Stimulated activated CD8-positive, alpha-beta memory T cell treated with anti-CD3 and anti-CD28 coated beads, Interleukin-15, amount 100 ng/mL, for 24 hours (primary cell): ENCODE measurements at regions not wholly inside any gene's neighbourhood (a gene's known extent, or its start where the extent isn't known, plus 50 kb on each side); places are given as distances from the start of the nearest gene placed in this dataset.

Experiments
- DNase-seq: peaks from one replicate; pipeline ENCODE4 v3.0.0-alpha.2; 2020; ENCODE audit warnings: low read depth

DNA sequence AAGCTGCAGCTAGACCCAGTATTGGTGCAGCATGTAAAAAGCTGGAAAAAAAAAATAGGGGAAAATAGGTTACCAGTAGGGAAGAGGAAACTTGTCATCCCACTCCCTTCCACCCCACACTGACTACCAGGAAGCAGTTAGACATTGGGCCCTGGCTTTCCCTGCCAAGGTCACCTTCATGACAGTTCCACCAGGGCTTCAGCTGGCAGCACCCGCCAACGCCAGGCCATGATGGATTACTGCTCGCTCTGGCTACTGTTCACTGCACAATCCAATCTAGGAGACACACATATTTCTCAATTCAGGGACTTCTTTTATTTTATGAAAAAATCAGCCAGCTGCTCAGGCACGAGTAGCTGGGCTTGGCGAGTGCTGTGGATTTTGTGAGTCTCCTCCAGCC, 127.7 kb downstream of the DMRTA2 start:
- DNase-seq = no peak

DNA sequence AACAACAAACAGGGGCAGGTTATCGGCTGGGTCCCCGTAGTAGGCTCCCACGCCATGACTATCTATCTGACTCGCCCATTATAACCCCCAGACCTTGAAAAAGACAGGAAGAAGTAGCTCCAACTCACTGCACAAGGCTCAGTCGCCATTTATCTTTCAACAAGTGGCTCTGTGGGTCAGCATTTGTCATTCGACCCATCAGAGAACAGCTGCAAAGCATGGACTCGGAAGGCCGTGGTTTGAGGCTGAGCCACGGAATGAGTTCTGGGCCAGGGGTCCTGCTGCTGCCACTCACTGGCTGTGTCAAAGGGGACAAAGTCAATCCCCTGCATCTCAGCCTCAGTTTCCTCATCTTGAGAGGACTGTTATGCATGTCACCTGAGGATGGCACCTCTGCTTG, 131.0 kb downstream of the DMRTA2 start:
- DNase-seq = no peak

GRCh38 chr1:50289495-50289894, 133.7 kb downstream of the DMRTA2 start:
- DNase-seq = no peak

DNA sequence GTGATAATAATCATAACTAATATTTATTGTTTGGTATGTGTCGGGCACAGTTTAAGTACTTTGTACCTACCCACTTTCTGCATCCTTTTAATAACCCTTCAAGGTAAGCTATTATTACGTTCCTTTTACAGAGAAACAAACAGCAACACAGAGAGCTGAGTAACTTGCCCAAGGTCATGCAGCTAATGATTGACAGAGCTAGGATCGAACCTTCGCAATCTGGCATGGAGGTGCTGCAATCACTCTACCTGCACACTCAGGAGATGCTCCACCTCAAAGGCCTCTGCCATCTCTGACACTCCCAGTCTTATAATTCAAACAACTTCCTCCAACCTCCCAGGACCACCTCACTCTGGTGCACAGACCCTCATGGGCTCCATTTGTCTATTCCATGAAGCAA, 137.2 kb downstream of the DMRTA2 start:
- no peak for DNase-seq

GRCh38 chr1:50279622-50280330, 143.5 kb downstream of the DMRTA2 start:
- DNase-seq = no peak

GRCh38 chr1:50278961-50279360, 144.3 kb downstream of the DMRTA2 start:
- no peak for DNase-seq

GRCh38 chr1:50278410-50278809, 144.8 kb downstream of the DMRTA2 start:
- DNase-seq = no peak

GRCh38 chr1:50275566-50275965, 147.7 kb downstream of the DMRTA2 start:
- no peak for DNase-seq

DNA sequence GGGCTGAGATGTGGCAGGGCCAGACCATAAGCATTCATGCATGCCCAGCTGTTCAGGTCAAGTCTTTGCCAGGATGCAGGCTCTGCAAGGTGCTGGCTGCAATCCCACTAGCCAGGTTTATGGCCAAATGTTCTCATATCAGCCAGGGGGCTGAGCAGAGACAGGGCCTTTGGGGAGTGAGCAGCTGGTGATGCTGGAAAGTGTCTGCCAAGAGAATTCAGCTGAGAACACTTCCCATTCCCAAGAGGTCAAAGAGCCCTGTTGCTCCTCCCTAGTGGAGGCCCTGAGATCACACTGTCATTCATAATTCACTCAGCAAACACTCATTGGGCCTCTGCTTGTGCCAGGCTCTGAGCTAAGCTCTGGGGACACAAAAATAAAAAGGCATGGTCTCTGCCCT, 150.3 kb downstream of the DMRTA2 start:
- DNase-seq = no peak

GRCh38 chr1:50271968-50272578, 151.2 kb downstream of the DMRTA2 start:
- DNase-seq = no peak

DNA sequence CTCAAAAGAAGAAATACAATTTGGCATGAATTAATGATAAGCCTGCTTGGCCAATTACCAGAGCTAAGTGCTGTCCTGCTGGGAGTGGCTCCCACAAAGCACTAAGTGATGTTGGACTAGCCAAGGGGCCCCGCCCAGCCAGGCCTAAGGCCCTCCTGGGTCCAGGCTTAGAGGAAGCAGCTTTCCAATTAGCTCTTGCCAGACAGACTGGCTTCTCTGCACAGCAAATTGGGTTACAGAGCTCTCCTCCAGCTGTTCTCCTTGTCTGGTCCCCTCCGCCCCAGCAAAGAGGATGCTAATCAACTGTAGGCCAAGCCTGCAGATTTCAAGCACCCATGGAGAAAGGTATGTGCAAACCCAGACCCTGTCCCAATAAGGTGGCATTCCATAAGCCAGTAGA, 151.9 kb downstream of the DMRTA2 start:
- no peak for DNase-seq

GRCh38 chr1:50270926-50271325, 152.3 kb downstream of the DMRTA2 start:
- no peak for DNase-seq

DNA sequence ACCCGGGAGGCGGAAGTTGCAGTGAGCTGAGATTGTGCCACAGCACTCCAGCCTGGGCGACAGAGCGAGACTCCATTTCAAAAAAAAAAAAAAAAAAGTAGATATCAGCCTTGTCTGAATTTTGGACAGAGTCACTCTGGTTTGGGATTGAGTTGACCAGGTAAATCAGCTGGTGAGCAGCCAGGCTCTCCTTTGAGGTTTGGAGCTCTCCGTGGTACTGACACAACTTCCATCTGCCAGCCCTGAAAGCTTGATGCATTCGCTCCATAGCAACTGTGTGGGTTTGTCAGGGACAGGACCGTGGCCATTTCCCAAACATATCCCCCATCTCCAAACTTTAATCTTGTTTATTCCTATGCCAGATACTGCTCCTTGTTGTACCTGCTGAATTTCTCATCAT, 155.2 kb downstream of the DMRTA2 start:
- DNase-seq = no peak

GRCh38 chr1:50266509-50266908, 156.7 kb downstream of the DMRTA2 start:
- DNase-seq = no peak

DNA sequence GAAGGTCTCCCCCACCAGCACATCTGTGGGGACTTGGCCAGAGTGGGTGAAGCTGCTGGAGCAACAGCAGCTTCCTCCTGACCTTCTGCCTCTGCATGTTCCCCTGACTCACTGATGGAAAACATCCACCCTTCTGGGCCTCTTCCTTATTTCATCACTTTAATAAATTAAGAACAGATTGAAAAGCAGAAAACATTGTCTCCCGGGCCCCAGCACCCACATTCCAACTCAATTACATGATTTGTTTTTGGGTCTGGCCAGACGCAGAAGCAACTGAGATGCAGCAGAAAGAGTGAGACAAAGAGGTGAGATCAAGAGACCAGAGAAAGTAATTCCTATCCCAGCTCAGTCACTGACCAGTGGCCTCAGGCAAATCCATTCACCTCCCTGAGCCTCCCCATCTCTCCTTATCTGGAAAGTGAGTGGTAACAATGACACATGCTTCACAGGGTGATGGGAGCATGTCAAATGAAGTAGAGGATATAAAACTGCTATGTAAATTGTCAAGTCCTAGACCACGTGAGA, 157.1 kb downstream of the ELAVL4 start:
- no peak for DNase-seq

DNA sequence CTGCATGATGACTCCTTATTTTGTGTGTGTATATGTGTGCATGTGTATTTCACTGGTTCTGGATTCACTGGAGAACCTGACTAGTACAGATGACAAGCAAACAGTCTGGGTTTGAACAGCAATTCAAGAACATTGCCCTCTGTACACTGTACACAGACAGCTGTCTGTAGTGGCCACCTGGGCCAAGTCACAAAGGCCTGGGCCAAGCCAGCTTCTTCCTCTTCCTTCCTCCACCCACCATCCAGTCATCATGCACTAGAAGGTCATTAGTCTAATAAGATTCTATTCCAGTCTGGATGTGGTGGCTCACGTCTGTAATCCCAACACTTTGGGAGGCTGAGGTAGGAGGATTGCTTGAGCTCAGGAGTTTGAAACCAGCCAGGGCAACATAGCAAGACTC, 155.9 kb downstream of the ELAVL4 start:
- no peak for DNase-seq

- no peak for DNase-seq
Observed at GRCh38 chr1:50262436-50262835, 153.7 kb downstream of the ELAVL4 start.

DNA sequence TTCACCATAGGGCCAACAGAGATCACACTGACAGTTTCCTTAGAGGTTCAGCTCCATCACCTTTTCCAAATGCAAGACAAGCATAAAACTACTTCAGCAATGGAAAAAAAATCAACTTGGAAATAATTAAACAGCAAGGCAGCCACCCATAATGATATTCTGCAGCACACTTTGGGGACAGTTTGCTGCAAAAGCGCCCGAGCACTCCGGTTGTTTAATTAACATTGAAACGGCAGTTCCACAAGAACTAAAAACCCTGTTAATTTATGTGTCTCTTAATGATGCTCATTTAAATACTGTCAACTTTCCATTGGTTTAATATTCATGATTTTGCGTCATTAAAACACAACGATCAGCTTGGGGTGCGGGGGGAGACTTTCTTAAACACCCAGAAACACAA, 153.2 kb downstream of the ELAVL4 start:
- no peak for DNase-seq

DNA sequence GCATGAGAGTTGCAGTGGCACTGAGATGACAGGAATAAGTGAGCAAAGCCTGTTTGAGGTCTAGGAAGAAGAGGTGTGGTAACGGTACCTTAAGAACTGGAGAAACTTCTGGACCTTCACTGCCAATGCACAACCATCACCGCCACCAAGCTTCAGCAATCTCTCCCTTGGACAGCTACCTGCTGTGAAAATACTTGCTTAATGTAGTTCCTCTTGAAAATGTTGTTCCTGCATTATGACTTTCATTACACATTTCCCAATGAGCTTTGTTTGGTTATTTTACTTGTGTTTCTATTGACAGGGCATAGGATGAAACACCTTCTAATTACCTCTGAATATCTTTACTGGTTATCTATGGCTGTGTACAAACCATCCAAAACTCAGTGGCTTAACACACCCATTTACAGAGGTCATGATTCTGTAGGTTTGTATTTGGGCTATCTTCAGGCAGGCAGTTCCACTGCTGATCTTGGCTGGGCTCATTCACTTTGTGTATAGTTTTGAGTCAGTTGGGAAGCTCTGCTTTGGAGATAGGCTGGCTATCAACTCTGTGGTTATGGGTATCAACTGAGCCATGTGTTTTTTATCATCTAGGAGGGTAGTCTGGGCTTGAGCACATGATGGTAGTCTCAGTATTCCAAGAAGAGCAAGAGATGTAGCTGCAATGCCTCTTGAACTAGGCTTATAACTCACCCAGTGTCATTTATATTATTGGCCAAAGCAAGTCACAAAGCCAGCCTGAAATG, 149.4 kb downstream of the ELAVL4 start:
- no peak for DNase-seq

DNA sequence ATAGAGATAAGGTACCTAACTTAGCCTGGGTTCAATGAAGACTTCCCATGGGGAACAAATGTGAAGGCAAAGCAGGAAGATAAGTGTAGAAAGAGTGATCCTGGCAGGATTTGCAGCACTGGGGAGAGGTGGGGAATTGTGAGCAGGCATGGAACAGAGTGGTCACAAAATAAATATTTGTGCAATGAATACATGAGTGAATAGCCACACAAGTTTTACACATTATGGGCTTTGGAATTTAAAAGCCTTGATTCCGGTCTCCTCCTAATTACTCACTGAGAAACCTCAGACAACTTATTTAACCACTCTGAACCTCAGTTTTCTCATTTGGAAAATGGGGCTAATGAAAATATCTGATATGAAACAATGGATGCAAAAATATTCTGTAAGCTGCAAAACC, 148.3 kb downstream of the ELAVL4 start:
- DNase-seq = no peak
